GM13976 (cell line): ENCODE measurements at regions not wholly inside any gene's neighbourhood (a gene's known extent, or its start where the extent isn't known, plus 50 kb on each side); places are given as distances from the start of the nearest gene placed in this dataset.
A peak's percentile ranks its signal among the peaks of the same experiment; 100 is the strongest.

Experiments used
- DNase-seq: peaks from one replicate; pipeline ENCODE4 v3.0.0; 2012; ENCODE audit warnings: low spot score
- in situ Hi-C: fragments of 300-500 bp; cut with MboI; formaldehyde crosslinking; loops from one replicate; pipeline ENCODE4 v1.12.0; 2022; ENCODE audit warnings: low sequenced_read_pairs, mixed read lengths, inconsistent platforms; ENCODE audit not compliant: unreplicated experiment
- TF ChIP-seq, protein P1 (sequence below): IDR thresholded peaks from 2 replicates; pipeline ENCODE4 v1.5.1; 2012; ENCODE audit warnings: borderline replicate concordance, mild to moderate bottlenecking; ENCODE audit not compliant: insufficient read depth; ENCODE audit errors: extremely low read depth, missing control alignments, control extremely low read depth

DNA sequence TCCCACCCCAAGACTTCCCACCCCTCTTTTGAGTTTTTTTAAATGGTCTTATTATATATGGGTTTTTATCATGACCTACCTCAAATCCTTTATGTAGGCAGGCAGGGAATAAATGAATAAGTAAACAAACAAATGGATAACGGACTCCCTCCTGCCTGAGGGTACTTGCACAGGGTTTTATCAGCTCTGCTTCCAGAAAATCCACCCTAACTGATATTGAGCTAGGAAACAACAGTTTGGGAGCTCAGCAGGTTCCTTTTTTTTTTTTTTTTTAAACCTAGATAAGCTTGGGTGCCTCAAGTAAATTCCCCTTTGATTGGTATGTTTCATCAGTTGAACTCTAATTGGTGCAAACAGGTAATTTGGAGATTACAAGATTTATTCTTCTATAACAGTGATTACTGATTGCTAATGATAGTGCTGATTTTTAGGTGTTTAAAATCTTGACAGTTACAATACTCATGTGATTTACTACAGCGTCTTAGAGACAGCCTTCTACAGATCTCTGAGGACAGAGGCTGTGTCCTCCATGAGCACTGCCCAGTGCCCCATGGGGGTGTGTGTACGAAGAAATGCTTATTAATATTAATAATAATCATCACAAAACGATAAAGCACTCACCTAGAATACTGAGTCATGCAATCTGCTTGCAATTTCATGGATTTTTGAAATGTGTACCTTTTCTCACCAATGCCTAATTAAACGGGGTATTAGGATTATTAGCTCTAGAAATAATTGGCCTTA is 347.4 kb downstream of the RRAGC start:
- DNase-seq, result no peak
- in situ Hi-C loops, result no loop called here
- TF ChIP-seq, protein P1, sequence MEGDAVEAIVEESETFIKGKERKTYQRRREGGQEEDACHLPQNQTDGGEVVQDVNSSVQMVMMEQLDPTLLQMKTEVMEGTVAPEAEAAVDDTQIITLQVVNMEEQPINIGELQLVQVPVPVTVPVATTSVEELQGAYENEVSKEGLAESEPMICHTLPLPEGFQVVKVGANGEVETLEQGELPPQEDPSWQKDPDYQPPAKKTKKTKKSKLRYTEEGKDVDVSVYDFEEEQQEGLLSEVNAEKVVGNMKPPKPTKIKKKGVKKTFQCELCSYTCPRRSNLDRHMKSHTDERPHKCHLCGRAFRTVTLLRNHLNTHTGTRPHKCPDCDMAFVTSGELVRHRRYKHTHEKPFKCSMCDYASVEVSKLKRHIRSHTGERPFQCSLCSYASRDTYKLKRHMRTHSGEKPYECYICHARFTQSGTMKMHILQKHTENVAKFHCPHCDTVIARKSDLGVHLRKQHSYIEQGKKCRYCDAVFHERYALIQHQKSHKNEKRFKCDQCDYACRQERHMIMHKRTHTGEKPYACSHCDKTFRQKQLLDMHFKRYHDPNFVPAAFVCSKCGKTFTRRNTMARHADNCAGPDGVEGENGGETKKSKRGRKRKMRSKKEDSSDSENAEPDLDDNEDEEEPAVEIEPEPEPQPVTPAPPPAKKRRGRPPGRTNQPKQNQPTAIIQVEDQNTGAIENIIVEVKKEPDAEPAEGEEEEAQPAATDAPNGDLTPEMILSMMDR, result no peak

DNA sequence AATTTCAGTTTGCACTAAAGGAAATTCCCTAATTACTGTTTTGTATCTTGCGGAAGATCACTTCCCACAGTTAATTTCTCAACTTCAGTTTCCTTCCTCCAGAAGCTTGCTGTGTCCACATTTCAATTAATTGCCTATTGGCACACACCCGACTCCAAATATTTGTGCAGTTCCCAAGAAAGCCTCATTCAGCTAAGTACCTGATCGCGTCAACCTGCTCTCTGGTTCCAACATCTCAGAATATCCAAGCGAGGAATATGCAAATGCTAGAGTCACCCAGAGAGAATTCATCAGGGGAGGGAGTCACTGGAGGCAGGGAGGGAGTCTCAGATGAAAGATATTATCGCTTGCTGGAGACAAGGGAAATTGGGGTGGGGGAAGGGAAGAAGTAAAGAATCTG is 351.3 kb downstream of the RRAGC start:
- DNase-seq, result no peak
- in situ Hi-C loops, result no loop called here
- TF ChIP-seq, protein P1, result no peak

DNA sequence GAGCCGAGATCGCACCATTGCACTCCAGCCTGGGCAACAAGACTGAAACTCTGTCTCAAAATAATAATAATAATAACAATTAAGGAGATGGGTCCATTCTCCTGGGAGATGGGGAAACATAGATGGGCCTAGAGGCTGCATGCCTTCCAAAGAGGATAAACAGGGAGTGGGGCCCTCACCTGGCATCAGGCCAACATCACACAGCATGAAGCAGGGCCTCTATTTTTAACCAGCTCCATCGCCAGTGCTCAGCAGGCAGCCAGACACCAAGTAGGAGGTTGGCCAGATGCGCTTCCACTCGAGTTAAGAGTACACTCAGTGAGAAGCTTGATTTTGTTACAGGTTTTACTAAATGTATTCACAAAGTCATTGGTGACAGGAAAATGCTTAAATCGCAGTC is 352.0 kb downstream of the RRAGC start:
- TF ChIP-seq, protein P1, result no peak
- DNase-seq, result no peak
- in situ Hi-C loops, result no loop called here

DNA sequence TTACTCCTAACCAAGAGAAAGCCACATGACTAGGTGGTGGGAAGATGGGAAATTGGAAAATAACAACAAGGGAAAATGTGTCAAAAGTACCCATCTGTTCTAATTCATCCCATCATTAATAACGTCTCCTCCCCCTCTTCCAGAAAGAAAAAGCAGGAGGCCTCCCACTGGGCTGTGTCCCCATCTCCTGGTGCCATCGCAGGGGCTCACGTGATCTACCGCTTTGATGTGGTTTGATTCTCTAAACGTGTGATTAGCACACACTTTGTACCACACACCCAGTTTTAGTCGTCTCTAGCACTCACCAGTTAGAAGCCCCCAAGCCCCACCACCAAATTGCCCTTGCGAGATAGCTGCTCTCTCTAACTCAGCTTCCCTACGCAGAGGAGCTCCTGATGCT is 353.6 kb downstream of the RRAGC start:
- TF ChIP-seq, protein P1, result no peak
- DNase-seq, result no peak
- in situ Hi-C loops, result no loop called here

DNA sequence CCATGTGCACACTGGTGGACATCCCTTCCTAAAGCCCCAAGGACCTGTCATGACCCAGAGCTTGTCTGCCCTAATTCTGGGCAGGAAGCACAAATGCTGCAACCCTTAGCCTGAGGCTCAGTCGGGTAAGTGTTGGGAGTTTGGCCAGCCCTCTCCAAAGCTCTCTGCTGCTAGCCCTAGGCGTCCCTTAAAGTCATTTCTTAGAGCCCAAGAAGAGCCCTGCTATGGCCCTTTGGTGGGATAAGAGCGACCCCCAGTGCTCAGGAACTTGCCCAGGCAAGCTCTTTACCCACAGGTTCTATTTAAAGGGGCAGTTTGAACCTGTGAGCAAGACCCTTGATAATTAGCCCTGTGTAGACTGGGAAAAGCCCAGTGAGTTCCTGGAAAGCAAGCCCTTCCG is 356.8 kb downstream of the RRAGC start:
- TF ChIP-seq, protein P1, result peak; percentile 18
- in situ Hi-C loops, result no loop called here
- no peak for DNase-seq

DNA sequence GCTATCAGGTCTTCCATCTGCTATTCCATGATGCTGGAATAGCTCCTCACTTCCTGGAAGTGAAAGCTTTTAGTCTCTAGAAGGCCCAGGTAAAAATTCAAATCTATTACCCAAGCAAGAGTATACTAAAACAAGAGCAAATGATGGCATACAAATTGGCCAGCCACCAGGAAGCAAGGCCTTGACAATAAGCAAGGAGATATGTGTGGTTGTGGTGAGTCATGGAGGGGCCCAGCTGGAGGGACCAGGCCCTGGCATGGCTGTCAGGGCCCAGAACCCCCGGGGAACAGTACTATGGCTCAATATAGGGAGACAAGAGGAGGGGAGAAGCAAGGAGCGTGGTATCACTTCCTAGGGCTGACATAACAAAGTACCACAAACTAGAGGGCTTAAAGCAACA is 358.7 kb downstream of the RRAGC start:
- in situ Hi-C loops, result no loop called here
- no peak for DNase-seq
- TF ChIP-seq, protein P1, result no peak
